Activated T-helper 2 cell treated with anti-CD3 and anti-CD28 coated beads, Interferon-gamma antibody, Interleukin-2, Interleukin-4, amounts not matched to agents 10 μg/mL and 5 μg/mL and 100 μg/mL, durations not matched to agents 14 hours and 24 hours and 36 hours (primary cell): ENCODE measurements at regions not wholly inside any gene's neighbourhood (a gene's known extent, or its start where the extent isn't known, plus 50 kb on each side); places are given as distances from the start of the nearest gene placed in this dataset.

Experiments used
- DNase-seq: peaks from one replicate; pipeline ENCODE4 v3.0.0; 2021; ENCODE audit warnings: low spot score
- H3K27ac Mint-ChIP-seq: one replicate; pipeline ENCODE4 v1.8.0; 2021; ENCODE audit warnings: mixed read lengths
- H3K27me3 Mint-ChIP-seq: one replicate; pipeline ENCODE4 v1.8.0; 2021; ENCODE audit warnings: low read depth, mixed read lengths
- H3K36me3 Mint-ChIP-seq: one replicate; pipeline ENCODE4 v1.8.0; 2021; ENCODE audit warnings: low read depth, mixed read lengths
- H3K4me1 Mint-ChIP-seq: one replicate; pipeline ENCODE4 v1.8.0; 2021; ENCODE audit warnings: low read depth, mixed read lengths
- H3K4me3 Mint-ChIP-seq: one replicate; pipeline ENCODE4 v1.8.0; 2021; ENCODE audit warnings: low read depth, mild to moderate bottlenecking, moderate library complexity, mixed read lengths
- H3K9me3 Mint-ChIP-seq: one replicate; pipeline ENCODE4 v1.8.0; 2021; ENCODE audit warnings: mixed read lengths
- intact Hi-C: fragments of 100-400 bp; cut with micrococcal nuclease; formaldehyde crosslinking; loops from one replicate; pipeline ENCODE4 v1.15.1; 2023

DNA sequence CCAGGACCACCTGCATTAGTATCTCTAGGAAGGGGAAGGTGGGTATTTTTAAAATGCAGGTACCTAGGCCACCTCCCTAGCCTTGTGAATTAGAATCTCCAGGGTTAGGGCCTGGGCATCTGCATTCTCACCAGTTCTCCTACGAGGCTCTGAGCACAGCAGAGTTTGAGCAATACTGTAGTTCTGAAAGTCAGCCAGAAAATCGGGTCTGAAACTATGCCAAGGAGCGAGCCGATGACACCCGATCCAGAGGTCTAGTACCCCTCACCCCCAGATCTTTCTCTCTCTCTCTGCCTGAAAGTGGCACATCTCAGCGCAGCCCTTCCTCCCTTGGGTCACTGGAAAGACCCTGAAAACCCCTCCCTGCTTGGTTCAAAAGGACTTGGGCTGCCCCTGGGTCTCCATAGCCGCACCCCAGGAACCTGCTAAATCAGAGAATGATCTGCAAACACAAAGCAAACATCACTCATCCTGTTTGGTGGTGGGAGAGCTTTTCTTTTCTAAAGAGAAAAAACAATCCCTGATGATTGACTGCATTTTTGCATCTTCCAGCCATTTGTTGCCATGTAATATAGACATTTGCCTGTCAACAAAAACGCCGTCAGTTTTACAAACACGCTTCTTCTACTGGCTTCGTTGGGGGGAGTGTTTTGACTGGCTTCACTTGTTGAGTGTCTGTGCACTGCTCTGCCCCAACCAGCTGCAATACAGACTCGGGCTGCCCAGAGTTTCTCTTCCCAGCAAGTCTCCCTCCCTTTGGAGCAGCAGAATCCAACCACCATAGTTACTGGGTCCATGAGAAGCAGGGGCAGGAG, 229.9 kb downstream of the MN1 start:
- Mint-ChIP-seq H3K4me3 (no peak overlapping the region), H3K36me3 (no peaks in the 10 kb centered on the region), H3K27ac (no peak overlapping the region), H3K27me3 (no peaks in the 10 kb centered on the region), H3K4me1 (no peaks in the 10 kb centered on the region), H3K9me3 (no peaks in the 10 kb centered on the region)
- intact Hi-C loops: no loop called here
- DNase-seq: no peak

DNA sequence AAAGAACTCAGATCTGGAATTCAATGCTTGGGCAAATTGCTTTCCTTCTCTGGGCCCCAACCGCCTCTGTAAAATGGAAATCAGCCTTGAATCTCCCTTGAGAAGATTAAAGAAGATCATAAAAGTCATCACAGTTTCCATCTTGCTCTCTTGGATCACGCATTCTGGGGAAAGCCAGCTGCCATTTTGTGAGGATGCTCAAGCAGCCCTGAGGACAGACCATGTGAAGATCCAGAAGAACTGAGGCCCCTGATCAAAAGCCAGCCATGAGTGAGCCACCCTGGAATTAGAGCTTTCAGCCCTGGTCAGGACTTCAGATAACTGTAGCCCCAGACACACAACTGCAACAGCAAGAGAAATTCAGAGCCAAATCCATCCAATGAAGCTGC, 229.3 kb downstream of the MN1 start:
- no peaks in the 10 kb centered on the region for H3K4me1 Mint-ChIP-seq
- no peaks in the 10 kb centered on the region for H3K9me3 Mint-ChIP-seq
- H3K36me3 Mint-ChIP-seq: no peaks in the 10 kb centered on the region
- H3K27ac Mint-ChIP-seq: no peak overlapping the region
- no peaks in the 10 kb centered on the region for H3K27me3 Mint-ChIP-seq
- intact Hi-C loops: no loop called here
- H3K4me3 Mint-ChIP-seq: no peak overlapping the region
- DNase-seq: no peak

DNA sequence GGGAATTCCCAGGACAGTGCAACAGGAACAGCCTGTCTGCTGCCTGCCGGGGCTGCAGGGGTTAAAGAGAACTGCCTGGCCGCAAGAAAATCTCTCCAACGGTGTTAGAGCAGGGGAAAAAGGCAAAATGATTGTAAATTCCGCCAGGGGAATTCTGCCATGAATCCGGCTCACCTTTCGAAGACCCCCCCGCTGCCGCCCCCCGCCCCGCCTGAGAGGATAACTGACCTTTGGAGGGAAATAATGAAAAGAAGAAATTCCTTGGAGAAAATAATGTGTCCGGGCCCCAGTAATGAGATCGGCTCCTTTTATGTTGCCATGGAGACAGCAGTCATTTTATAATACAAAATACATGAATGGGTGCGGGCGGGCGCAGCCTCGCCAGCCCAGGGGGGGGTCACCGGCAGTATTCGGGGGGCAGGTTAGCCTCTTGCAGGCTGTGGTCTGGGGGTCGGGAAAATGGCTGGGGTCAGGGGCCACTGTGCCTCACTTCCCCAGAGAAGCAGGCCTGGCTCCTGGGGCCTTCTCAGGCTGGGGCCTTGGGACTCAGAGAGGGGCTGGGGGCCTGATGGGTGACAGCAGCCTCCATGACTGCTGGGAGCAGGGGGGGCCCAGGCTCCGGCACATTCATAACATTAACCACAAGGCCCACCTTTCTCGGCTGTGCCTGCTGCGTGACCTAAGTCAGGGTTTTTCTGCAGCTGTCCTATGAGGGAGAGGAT, 228.1 kb downstream of the MN1 start:
- H3K36me3 Mint-ChIP-seq: no peaks in the 10 kb centered on the region
- no peaks in the 10 kb centered on the region for H3K27me3 Mint-ChIP-seq
- H3K27ac Mint-ChIP-seq: no peak overlapping the region
- no peaks in the 10 kb centered on the region for H3K9me3 Mint-ChIP-seq
- DNase-seq: no peak
- intact Hi-C loops: no loop called here
- no peaks in the 10 kb centered on the region for H3K4me1 Mint-ChIP-seq
- H3K4me3 Mint-ChIP-seq: no peak overlapping the region

DNA sequence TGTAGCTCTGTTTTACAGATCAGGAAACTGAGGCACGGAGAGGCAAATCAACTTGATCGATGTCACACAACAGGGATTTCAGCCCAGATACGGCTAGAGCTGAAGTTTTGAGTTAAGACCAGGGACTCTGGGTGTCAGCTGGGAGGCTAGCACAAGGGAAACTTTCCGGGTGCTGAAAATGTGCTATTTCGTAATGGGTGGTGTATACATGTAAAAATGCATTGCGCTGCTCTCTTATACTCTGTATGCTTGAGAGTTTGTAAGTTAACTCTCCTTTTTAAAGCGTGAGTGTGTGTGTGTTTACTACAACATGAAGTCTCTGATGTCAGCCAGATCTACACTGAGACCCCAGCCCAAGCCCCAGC, 227.6 kb downstream of the MN1 start:
- H3K9me3 Mint-ChIP-seq: no peaks in the 10 kb centered on the region
- H3K4me3 Mint-ChIP-seq: no peak overlapping the region
- no peak overlapping the region for H3K27ac Mint-ChIP-seq
- H3K36me3 Mint-ChIP-seq: no peaks in the 10 kb centered on the region
- no peaks in the 10 kb centered on the region for H3K4me1 Mint-ChIP-seq
- H3K27me3 Mint-ChIP-seq: no peaks in the 10 kb centered on the region
- intact Hi-C loops: no loop called here
- DNase-seq: no peak

DNA sequence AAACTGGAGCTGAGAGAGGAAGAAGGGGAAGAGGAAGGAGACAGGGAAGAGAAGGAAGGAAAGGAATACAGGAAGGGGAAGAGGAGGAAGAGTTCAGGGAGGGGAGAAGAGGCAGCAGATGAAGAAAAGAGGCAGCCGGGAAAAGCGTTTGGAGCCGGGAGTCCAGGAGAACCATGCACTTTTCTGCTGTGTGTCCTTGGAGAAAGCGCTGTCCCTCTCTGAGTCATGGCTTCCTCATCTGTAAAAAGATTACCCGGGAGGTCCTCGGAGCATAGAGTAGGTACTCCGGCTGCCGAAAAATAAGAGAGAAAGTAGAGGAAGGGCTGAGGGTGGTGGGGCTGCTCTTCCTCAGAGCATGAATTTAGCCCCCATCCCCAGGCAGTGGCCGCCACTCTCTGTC, 226.9 kb downstream of the MN1 start:
- H3K27ac Mint-ChIP-seq: no peak overlapping the region
- intact Hi-C loops: no loop called here
- no peak for DNase-seq
- no peaks in the 10 kb centered on the region for H3K9me3 Mint-ChIP-seq
- H3K4me3 Mint-ChIP-seq: no peak overlapping the region
- no peaks in the 10 kb centered on the region for H3K4me1 Mint-ChIP-seq
- H3K27me3 Mint-ChIP-seq: no peaks in the 10 kb centered on the region
- H3K36me3 Mint-ChIP-seq: no peaks in the 10 kb centered on the region

DNA sequence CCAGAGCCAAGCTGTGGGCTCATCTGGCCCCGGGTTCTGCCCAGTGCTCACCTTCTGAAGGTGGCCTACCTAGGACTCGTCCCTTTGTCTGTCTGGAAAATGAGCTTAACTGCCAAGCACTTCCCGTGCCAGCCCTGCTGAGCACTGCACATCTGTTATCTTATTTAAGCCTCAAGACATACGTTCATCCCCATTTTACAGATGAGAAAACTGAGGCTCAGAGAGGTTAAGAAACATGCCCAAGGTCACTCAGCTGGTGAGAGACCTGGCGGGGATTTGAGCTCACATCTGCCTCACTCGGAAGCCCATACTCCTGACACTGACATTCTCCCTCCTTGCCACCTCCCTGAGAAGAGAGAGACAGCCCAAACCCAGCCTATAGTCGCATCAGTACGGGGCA, 226.2 kb downstream of the MN1 start:
- no peak for DNase-seq
- no peaks in the 10 kb centered on the region for H3K9me3 Mint-ChIP-seq
- no peaks in the 10 kb centered on the region for H3K36me3 Mint-ChIP-seq
- no peaks in the 10 kb centered on the region for H3K27me3 Mint-ChIP-seq
- H3K4me1 Mint-ChIP-seq: no peaks in the 10 kb centered on the region
- intact Hi-C loops: no loop called here
- H3K27ac Mint-ChIP-seq: no peak overlapping the region
- H3K4me3 Mint-ChIP-seq: no peak overlapping the region

DNA sequence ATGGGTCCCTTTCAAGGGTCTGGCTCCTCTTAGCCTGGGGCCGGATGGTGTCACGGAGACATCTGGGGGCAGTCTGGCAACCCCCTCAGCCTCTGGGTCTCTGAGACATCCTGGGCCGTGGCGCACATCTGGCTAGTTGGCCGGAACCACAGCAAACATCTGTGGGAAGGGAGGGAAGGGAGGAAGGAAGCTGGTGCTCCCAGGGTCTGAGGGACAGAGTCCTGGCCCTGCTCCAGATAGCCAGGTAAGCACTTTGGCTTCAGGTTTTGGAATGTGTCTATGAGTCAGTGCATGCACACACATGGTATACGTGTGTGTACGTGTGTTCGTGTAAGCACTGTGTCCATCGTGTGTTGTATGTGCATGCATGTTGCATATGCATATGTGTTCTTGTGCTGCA, 225.1 kb downstream of the MN1 start:
- Mint-ChIP-seq H3K36me3 (no peaks in the 10 kb centered on the region), H3K27me3 (no peaks in the 10 kb centered on the region), H3K4me1 (no peaks in the 10 kb centered on the region), H3K4me3 (no peak overlapping the region), H3K9me3 (no peaks in the 10 kb centered on the region), H3K27ac (no peak overlapping the region)
- no peak for DNase-seq
- intact Hi-C loops: no loop called here

DNA sequence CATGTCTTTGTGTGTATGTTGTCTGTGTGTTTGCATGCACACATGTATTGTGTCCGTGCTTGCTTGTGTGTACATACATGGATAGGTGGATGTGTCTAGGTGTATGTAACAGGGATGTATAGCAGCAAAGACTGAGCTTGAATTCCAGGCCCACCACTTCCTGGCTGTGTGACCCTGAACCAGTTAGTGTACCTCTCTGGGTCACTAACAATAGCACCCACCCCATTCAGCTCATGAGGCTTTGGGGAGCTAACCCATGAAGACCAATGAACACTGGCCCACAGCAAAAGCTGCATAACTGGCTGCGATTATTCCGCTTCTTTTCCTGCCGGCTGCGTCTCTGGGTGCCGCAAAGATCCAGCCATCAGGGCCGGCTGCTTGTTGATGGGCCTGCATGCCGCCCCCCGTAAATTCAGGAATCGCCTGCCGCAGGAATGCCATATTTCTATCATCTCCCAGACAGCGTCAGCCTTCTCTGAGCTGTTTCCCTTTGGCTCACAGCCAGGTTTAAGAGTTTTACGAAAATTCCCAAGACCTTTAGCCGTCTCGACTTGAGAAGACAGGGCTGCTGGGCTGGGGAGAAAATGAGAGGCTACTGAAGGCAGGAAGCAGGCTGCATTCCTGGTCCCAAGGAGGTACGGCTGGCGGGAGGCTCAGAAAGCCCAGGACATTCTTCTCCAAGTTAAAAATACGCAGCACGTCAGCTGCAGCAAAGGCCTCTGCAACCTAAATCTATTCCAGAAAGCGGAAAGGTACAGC, 224.6 kb downstream of the MN1 start:
- Mint-ChIP-seq H3K27ac (no peak overlapping the region), H3K4me1 (no peaks in the 10 kb centered on the region), H3K4me3 (no peak overlapping the region), H3K27me3 (no peaks in the 10 kb centered on the region), H3K36me3 (no peaks in the 10 kb centered on the region), H3K9me3 (no peaks in the 10 kb centered on the region)
- intact Hi-C loops: no loop called here
- no peak for DNase-seq

DNA sequence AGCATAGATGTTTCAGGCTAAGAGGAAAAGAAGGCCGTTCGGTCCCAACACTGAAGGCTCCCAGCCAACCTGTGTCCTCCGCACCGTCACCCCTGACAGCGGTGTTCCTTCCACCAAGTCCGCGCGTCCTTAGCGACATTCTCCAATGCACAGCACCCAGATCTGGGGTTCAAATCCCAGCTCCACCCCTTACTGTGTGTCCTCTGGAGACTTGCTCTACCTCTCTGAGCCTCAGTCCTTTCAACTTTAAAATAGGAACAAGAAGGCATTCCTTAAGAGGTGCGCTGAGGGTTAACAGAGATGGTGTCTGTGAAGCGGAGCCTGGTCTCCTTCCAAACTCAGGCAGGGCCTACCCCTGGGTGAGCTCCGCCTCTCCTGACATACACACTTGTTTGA, 224.0 kb downstream of the MN1 start:
- no peaks in the 10 kb centered on the region for H3K9me3 Mint-ChIP-seq
- no peaks in the 10 kb centered on the region for H3K36me3 Mint-ChIP-seq
- no peak overlapping the region for H3K27ac Mint-ChIP-seq
- H3K4me3 Mint-ChIP-seq: no peak overlapping the region
- no peak for DNase-seq
- no peaks in the 10 kb centered on the region for H3K27me3 Mint-ChIP-seq
- H3K4me1 Mint-ChIP-seq: no peaks in the 10 kb centered on the region
- intact Hi-C loops: no loop called here

DNA sequence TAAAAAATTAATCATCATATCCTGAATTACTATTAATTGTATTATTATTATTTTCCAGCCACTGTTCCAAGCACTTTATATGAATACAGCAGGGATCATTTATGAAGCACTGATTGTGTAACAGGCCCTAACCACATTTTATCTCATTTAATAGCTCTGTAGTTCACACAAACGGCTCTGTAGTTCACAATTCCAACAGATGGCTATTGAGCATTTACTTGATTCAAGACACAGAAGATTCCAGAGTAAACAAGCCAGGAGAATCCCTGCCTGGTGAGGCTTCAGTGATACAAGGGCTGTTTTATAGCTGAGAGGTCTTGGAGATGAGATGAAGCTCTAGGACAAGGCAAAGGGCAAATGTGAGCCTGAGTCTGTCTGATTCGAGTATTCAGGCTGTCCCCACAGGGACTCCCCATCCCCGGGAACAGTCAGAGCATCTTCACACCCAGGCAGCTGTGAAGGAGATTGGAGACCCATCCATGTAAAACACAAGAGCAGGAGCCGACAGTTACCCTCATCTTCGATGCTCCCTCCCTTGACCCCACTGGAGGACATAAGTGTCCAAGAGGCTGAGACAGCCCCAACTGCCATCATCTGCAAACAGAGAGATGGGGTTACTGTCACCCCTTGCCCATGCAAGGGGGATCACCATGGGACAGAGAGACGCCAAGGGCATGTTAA, 222.5 kb downstream of the MN1 start:
- H3K4me1 Mint-ChIP-seq: no peaks in the 10 kb centered on the region
- no peaks in the 10 kb centered on the region for H3K27me3 Mint-ChIP-seq
- H3K27ac Mint-ChIP-seq: no peak overlapping the region
- intact Hi-C loops: no loop called here
- H3K9me3 Mint-ChIP-seq: no peaks in the 10 kb centered on the region
- no peak for DNase-seq
- no peak overlapping the region for H3K4me3 Mint-ChIP-seq
- H3K36me3 Mint-ChIP-seq: no peaks in the 10 kb centered on the region

DNA sequence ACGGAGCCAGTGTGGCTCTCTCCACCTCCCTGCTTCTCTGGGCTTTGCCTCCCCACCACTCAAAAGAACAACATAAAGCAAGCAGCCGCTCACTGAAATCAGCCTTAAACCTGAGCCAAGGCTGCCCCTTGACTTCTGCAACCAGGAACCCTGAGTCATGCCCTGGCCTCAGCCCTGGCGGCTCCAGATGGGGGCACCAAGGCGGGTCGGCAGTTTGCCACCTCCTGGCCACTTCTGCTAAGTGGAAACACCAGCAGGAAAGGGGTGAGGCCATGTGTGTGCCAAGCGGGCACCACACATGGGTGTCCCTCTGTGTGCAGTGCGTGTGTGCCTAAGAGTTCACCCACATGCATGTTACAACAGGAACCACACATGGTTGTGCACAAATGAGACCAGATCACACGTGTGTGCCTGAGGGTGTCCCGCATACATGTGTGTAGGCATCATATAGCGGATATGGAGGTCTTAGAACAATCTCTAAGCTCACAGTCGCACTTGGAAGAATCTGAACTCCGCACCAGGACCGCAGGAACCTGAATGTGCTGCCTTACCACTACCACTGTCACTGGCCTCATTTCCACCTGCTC, 221.2 kb downstream of the MN1 start:
- H3K36me3 Mint-ChIP-seq: no peaks in the 10 kb centered on the region
- H3K4me3 Mint-ChIP-seq: no peak overlapping the region

DNA sequence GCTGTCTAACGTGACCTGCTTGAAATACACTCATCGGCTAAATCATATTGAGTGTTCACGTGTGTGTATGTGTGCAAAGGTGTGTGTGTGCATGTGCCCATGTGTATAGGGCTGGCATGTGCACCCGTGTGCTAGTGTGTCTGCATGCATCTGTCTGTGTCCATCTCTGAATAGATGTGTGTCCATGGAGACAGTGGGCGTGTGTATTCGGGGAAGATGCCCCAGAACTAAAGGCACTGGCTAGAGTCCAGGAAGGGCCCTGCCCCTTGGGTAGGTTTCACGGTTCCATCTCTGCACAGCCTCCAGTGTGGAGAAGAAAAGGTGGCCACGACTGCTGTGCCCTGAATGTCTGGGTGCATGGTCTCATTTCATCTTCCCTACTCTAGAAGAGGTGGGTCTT, 220.3 kb downstream of the MN1 start:
- intact Hi-C loops: no loop called here
- H3K4me3 Mint-ChIP-seq: no peak overlapping the region
- H3K4me1 Mint-ChIP-seq: no peaks in the 10 kb centered on the region
- no peak overlapping the region for H3K27ac Mint-ChIP-seq
- no peaks in the 10 kb centered on the region for H3K27me3 Mint-ChIP-seq
- no peaks in the 10 kb centered on the region for H3K9me3 Mint-ChIP-seq
- no peak for DNase-seq
- no peaks in the 10 kb centered on the region for H3K36me3 Mint-ChIP-seq

More for the DNA sequence above, 221.2 kb downstream of the MN1 start:
- no peaks in the 10 kb centered on the region for H3K27me3 Mint-ChIP-seq
- no peak for DNase-seq
- H3K9me3 Mint-ChIP-seq: no peaks in the 10 kb centered on the region
- intact Hi-C loops: no loop called here
- no peak overlapping the region for H3K27ac Mint-ChIP-seq
- H3K4me1 Mint-ChIP-seq: no peaks in the 10 kb centered on the region
